Tongue (tissue), 1 donor: ENCODE measurements at regions not wholly inside any gene's neighbourhood (a gene's known extent, or its start where the extent isn't known, plus 50 kb on each side); places are given as distances from the start of the nearest gene placed in this dataset.
"Not testable (repeated sequence)": the region's sequence is repeated elsewhere in the genome, so short reads cannot be mapped to it uniquely, and the experiment has no call there.

Experiments
- DNase-seq: peaks from one replicate; pipeline ENCODE4 v3.0.0-alpha.2; 2015

DNA sequence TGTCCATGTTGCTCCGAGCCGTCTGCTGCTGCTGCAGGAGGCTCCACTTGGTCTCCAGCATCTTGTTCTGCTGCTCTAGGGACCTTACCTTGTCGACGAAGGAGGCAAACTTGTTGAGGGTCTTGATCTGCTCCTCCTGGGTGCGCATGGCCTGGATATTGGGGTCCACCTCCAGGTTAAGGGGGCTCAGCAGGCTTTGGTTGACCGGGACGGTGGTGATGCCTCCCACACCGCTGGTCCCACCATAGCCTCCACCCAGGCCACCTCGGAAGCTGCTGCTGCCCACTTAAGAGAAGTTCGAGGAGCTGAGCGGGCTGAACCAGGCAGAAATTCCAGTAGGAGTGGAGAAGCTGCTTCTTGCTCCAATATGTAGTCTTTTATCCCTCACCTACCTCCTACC lies 180.7 kb upstream of the SYNPR start:
- no peak for DNase-seq

DNA sequence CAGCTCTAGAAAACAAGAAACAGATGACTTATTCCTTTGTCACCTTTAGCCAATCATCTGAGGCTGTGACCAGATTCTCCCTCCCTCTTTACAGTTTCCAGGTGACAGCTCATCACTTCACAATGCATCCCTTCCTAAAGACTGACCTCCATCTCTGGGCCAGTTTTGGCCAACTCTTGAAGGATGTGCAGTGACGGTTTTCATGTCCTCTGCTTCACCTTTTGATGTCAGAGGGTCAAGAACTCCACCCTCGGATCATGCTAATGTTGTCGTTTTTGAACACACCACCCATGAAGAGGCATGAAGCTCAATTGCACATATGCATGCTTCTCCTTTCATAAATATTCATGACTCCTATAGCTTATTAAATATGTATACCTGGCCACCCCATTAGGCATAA lies 161.2 kb upstream of the SYNPR start:
- DNase-seq, result no peak

DNA sequence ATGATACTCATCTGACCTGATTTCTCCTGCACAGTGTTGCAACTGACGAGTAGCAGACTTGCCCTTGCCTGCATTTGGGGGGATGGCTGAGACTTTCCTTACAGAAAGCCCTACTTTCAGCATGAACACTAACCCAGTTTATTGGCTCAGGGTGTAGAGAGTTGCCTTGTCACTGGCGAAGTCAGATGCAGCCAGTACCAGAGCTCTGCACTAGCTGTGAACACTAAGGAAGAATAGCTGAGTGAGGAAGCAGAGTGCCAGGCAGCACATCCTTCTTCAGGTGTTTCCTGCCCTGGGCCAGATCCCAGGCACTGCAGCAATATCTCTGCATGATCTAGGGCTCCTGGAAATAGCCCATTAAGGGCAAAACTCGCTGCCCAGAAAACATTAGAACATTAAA lies 154.0 kb upstream of the SYNPR start:
- DNase-seq, result no peak

DNA sequence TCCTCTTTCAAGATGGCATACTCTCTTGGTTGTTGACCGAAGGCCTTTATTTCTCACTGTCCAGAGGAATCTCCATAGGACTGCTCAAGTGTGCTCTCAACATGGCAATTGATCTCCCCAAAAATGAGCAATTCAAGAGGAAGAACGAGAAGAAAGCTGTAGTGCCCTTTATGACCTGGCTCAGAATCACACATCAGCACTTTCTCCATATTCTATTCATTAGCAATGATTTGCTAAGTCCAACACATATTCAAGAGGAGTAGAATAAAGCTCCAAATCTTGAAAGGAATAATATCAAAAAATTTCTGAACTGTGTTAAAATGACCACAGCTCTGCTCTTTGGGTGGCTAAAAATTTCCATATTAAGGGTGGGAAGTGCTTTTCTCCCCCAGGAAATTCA lies 151.6 kb upstream of the SYNPR start:
- no peak for DNase-seq

DNA sequence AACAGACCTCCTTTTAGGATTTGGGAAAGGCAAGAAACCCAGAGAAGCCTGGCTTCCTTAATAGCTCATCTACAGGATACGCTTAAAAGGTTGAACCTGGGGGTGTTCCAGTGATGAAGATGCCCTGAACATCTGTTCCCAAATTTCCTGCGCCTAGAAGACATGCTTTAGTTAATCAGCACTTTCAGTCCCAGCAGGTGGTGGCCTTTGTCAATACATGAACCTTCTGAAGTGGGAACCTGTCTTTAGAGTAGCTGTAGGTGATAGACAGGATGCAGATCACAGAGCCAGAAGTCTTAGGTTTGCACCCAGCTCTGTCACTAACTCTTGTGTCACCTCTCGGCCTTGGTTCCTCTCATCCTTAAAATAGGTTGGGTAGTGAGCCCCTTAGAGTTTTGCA lies 149.7 kb upstream of the SYNPR start:
- DNase-seq, result no peak

DNA sequence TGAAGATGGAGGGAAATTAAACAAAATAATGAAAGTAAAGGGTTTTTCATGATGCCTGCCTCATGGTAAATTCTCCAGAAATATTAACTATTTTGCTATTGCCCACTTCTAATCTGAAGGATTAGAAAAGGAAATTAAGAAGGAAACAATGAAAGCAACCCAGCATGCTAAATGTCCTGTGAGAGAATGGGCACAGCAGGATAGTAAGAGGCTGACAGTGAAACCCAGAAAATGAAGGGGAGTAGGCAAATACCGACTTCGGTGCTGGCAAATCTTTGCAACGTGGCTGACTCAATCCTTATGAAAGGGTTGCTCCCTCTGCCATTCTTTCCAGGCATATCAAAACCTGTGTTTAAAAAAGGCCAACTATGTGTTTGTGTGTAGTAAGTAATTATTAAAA lies 147.5 kb upstream of the SYNPR start:
- DNase-seq, result no peak

DNA sequence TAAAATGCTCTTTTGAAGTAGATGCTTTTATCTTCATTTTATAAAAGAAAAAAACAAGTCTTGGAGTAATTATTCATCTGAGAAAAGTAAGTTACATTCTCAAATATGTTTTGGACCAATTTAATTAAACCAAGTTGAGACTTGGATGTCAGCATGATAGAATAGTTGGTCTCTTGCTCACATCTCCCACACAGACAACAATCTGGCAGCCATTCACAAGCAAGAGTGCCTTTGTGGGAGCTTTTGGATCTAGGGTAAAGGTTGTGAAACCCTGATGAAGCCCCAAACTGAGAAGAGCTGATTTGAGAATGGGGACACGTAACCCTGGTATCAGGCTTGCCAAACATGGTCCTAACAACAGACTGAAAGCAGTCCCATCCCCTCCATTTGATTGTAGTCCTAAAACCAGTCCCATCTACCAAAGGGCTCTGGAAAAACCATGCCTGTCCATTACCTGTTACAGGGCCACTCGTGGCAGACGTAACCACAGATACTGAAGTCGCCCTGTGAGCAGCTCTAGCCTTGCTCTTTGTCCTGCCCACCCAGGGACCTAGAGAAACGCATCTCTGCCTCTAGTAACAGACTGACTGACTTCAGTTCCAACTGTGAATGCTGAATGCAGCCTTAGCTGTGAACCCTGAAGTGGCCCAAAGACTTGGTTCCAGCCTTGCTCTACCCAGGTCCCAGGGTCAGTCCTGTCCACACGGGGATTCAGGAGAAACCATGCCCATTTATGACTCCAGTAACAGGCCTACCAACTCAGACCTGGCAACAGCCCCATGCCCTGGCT lies 145.5 kb upstream of the SYNPR start:
- no peak for DNase-seq

DNA sequence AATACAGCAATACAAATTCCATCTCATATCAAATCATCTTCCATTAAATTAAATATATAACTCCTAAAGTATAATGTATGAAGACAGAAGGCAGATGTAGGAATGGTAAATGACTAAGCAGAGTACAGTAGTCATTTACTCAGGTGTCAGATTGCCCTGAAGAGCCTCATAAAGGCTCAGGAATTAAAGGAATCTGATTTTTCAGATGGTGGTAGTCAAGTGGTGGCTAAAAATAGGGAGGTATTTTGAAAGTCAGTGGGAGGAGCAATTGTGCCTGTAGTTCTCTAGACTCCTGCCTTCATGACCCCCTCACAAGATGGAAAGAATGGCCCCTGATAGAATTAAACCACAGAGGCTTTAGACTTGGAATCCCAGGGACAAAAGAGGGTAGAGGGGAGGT lies 142.7 kb upstream of the SYNPR start:
- peak; percentile 45 for DNase-seq

DNA sequence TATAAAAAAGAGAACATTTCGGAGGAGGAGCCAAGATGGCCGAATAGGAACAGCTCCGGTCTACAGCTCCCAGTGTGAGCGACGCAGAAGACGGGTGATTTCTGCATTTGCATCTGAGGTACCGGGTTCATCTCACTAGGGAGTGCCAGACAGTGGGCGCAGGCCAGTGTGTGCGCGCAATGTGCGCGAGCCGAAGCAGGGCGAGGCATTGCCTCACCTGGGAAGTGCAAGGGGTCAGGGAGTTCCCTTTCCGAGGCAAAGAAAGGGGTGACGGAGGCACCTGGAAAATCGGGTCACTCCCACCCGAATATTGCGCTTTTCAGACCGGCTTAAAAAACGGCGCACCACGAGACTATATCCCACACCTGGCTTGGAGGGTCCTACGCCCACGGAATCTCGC lies 141.9 kb upstream of the SYNPR start:
- not testable (repeated sequence) for DNase-seq

DNA sequence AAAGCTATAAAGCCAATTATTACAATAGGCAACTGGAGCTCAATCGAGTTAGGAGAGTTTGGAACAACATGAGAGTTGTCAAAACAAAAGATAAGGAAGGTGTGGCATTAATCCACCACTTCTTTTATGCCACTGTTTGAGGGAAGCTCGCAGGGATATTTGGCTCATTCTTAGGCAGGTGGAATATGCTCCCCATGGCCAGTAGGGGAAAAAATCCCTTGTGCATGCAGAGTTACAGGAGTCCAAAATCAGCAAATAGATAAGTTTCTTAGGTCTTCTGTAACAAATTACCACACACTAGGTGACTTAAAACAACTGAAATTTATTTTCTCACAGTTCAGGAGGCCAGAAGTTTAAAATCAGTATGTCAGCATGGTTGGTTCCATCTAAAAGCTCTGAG lies 135.4 kb upstream of the SYNPR start:
- DNase-seq, result no peak

DNA sequence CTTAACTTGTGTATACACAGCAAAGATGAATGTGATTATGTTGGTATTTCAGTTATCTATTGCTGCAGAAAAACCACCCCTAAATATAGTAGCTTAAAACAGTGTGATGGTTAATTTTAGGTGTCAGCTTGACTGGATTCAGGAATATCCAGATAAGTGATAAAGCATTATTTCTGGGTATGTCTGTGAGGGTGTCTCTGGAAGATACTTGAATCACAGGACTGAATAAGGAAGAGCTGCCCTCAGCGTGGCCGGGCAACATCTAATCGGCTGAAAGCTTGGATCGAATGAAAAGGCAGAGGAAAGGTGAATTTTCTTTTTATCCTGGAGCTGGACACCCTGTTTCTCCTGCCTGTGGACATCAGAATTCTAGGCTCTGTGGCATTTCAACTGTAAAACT lies 132.0 kb upstream of the SYNPR start:
- no peak for DNase-seq

DNA sequence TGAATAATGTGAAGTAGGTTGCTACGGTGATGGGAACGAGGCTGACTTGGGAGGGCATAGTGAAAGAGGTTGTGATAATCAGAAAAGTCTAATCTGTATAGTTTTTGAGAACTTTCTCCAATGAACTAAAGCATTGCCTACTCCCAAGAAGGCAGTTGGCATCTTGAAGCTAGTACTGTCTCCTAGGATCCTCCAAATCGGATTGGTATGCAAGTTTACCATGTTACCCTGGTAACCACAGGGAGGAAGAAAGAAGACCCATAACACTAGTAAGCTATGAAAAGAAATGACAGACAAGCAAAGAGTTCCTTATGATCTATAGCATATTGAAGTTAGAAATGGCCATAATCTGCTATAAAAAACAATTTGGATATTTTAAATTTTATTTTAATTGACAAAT lies 127.2 kb upstream of the SYNPR start:
- DNase-seq, result no peak

DNA sequence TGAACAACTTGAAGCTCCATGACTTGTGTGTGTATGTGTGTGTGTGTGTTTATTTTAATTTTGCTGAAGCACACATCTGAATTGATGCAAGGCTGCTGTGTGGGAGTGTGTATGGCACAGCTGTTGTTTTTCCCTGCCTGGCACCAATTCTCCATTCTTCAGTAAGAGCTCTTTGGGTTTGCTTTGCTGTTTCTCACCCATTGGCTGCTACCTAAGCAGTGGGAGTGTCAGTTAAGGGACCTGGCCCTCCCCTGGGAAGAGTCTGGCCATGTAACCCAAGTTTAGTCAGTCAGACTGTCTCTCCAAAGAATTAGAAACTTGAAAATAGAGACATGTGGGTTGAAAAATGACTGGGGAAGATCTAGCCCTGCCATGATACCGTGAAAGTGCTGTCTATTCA lies 126.2 kb upstream of the SYNPR start:
- DNase-seq, result peak; percentile 70

DNA sequence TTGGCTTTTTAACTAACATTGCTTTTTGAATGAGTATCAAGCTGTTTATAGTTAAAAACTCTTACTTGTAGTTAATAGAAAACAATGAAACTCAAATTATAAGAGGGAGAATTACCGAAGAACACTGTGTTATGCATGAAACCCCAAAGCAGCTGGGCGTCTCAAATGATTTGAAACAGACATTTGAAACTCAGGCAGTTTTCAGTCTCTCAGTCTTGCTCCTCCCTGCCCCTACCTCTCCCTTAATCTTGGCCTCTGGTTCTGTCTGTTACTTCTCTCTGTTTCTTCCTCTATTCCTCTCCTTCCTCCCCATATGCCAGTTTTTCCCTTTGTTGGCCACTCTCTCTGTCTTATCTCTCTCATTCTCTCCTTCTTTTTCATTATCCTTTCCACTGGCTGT lies 118.3 kb upstream of the SYNPR start:
- DNase-seq, result no peak

DNA sequence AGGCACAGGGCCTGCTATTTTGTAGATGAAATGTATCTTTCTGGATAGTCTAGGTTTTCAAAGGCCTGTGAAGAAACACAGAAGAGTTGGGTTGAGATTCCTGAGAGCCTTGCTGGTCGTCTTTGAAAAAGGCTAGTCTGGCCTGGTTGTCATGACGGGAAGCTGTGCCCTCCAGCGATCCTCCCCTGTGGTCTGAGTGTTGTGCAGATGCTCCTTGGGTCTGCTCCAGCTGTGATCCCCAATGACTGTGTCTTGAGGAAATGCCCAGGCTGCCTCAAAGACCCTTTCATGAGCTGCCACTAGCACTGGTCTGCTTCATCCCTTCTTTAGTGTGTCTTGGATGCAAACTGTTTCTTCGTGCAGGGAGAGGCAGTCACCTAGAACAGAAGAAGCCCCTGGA lies 111.0 kb upstream of the SYNPR start:
- no peak for DNase-seq

DNA sequence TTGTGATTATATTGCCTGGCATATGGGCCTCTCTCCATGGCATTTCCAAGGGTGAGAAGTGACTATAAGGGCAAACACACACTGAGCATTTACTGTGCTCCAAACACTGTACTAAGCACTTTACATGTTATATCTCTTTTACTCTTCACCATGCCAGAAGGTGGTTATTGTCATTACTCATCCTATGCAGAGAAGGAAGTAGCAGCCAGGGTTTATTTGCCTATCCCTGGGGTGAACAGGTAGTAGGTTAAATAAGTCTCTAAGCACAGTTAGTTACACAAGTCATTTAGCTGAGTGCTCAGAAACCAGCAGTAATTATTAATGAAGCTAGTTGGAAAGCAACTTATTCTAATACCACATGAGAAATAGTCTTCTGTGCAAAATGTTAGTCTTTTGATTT lies 109.9 kb upstream of the SYNPR start:
- DNase-seq, result no peak

DNA sequence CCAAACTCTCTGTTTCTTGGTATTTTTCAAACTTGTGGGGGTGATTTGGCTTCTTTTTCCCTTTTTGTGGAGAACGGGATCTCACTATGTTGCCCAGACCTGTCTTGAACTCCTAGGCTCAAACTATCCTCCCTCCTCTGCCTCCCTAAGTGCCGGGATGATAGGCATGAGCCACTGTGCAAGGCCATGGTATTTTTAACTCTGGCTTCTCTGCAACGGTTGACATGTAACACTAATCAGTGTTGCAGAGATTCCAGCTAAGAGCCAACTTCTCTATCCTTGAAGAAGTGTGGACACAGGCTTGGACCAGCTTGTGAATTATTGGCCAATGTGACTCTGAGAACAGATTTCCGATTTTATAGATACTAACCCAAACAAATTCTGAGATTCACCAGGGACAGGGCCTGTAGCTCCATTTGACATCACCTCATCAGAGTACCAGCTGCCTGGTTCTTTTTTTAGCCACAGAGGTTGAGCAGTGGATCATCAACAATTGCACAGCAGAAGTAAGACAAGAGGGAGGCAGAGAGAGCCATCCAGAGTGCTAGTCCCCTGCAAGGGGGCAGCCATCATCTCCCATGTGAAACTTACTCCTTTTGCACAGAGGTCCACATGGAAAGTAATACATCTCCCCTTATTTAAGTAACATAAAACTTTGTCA lies 98.1 kb upstream of the SYNPR start:
- DNase-seq, result peak; percentile 7

DNA sequence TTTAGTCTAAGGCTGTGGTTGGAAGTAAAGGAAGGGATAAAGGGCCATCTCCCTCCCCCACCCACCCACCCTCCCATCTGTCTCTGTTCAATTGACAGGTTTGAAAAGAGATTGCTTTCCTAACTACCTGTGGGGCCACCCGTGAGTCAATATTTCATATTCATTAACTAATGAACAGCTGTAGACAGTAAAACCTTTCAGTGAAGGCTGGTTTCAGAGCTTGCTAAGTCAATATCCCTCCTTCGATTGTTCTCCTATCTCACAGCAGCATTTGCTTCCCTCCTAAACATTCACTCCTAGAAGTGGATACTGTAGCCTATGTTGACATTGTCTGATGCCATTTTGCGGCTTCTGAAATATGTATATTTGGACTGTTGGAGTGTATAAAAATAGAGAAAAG lies 85.9 kb upstream of the SYNPR start:
- DNase-seq, result no peak

DNA sequence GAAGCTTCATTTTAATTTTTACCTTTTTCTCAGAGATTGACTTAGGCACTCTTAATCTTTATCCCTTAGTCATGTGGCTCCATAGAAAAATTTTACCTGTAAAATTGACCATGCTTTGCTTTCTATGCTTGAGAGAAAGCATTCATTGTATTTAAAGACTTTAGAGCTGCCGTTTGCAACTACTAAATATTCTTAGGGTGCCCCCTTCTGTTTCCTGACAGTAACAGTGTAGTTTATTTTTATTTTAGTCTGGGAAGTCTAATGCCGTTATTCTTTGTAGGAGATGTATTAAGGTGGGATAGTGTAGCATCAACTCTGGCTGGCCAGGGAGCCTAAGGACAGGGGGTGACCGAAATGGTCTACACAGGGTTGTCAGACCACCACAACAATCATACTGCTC lies 84.5 kb upstream of the SYNPR start:
- DNase-seq, result peak; percentile 65

DNA sequence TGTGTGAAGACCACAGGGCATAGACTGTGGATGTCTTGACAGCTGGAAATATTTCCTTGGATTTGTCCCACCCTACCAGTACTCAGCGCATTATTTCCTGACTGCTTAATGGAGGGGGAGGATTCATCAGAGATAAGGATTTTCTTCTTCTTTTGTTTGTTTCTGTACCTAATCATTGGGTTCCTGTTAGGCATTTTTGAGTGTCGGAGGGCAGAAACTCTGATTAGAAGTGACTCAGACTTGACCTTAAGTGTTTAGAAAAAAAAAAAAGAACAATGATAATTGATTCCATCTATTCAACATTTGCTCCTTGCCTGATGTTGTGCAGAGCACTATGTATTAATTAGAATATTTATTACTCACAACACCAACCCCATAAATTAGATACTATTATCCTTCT lies 78.5 kb upstream of the SYNPR start:
- DNase-seq, result no peak

DNA sequence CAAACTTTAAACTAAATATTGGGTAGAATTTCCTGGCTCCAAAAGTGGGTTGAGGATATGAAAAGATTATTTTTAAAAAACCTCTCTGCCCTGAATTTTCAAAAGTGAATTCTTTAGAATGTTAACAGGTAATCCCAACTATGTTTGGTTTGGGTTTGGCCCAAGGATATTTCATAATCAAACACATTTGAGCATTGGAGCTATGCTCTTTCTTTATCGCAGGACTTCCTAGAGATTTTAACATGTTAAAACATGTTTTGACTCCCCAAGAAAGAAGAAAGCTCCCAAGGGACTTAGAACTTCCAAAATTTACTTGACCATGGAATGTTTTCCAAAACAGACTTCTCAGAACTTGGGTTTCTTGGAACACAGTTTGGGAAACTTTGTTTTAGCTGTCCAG lies 75.6 kb upstream of the SYNPR start:
- no peak for DNase-seq

DNA sequence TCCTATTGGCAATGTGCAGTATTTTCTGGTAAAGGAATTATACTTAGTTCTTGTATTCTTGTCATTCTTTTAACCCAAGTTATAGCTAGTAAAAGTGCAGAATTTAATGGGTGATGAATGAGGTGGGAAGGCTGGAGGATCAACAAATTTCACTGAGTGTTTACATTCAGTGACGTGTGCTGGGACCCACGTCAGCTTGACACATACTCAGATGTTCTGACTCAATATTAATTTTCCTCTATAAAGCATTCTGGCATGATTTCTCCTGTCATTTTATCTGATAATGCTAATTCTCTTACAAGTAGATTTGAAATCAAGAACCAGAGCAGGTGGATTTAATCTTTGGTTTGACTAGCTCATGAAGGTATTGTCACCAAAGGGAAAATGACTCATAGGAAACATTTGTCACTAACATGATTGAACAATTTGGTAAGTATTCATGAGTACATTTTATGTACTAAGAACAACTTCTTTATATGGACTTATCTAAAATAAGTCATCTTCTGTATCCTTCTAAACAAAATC lies 71.0 kb upstream of the SYNPR start:
- DNase-seq, result no peak

DNA sequence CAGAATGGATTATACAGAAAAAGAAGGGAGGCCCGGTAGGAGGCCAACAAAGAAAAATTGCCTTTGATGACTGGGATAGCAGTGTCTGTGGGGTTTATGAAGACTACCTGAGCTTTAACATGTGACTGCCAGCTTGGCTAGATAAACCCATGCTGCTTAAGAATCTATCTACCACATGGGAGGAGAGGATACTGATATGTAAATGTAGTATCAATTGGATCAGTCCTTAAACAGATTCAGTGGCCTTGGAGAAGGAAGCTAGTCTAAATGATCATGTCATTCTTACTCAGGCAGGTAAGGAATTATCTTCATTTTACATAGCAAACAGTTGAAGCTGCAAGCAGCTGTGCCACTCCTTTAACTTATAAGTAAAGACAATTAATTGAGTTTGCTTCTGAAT lies 50.0 kb upstream of the SYNPR start:
- DNase-seq, result no peak
